ENCODE measurements at regions not wholly inside any gene's neighbourhood (a gene's known extent, or its start where the extent isn't known, plus 50 kb on each side); places are given as distances from the start of the nearest gene placed in this dataset.
"Not testable (repeated sequence)": the region's sequence is repeated elsewhere in the genome, so short reads cannot be mapped to it uniquely, and the experiment has no call there.

GRCh38 chr10:121339114-121339513 lies 259.1 kb downstream of the FGFR2 start:
- no peak for DNase-seq

- no peak for DNase-seq
Measured at GRCh38 chr10:121340271-121340831, 257.9 kb downstream of the FGFR2 start.

GRCh38 chr10:121351540-121351939 lies 246.7 kb downstream of the FGFR2 start:
- DNase-seq: no peak

- no peak for DNase-seq
Measured at GRCh38 chr10:121352231-121352855, 245.9 kb downstream of the FGFR2 start.

- DNase-seq: no peak
Measured at GRCh38 chr10:121355161-121355560, 243.1 kb downstream of the FGFR2 start.

- DNase-seq: no peak
Measured at GRCh38 chr10:121356183-121356582, 242.1 kb downstream of the FGFR2 start.

- DNase-seq: no peak
Measured at GRCh38 chr10:121357401-121357800, 240.8 kb downstream of the FGFR2 start.

GRCh38 chr10:121362026-121362425 lies 236.2 kb downstream of the FGFR2 start:
- DNase-seq: no peak

- DNase-seq: no peak
Measured at GRCh38 chr10:121365566-121365965, 232.7 kb downstream of the FGFR2 start.

GRCh38 chr10:121368347-121369025 lies 229.8 kb downstream of the FGFR2 start:
- DNase-seq: no peak

GRCh38 chr10:121369616-121370015 lies 228.6 kb downstream of the FGFR2 start:
- DNase-seq: no peak

- no peak for DNase-seq
Measured at GRCh38 chr10:121371836-121372235, 226.4 kb downstream of the FGFR2 start.

- no peak for DNase-seq
Measured at GRCh38 chr10:121373411-121373810, 224.8 kb downstream of the FGFR2 start.

GRCh38 chr10:121374121-121374520 lies 224.1 kb downstream of the FGFR2 start:
- no peak for DNase-seq

GRCh38 chr10:121375172-121375571 lies 223.1 kb downstream of the FGFR2 start:
- no peak for DNase-seq

GRCh38 chr10:121378251-121378801 lies 219.9 kb downstream of the FGFR2 start:
- DNase-seq: no peak

GRCh38 chr10:121379013-121379412 lies 219.2 kb downstream of the FGFR2 start:
- no peak for DNase-seq

- DNase-seq: no peak
Measured at GRCh38 chr10:121380211-121380610, 218.0 kb downstream of the FGFR2 start.

- DNase-seq: not testable (repeated sequence)
Measured at GRCh38 chr10:121382029-121382520, 216.2 kb downstream of the FGFR2 start.

- DNase-seq: no peak
Measured at GRCh38 chr10:121385136-121385535, 213.1 kb downstream of the FGFR2 start.

GRCh38 chr10:121392657-121393056 lies 205.6 kb downstream of the FGFR2 start:
- DNase-seq: no peak

- DNase-seq: no peak
Measured at GRCh38 chr10:121393522-121393921, 204.7 kb downstream of the FGFR2 start.

- DNase-seq: not testable (repeated sequence)
Measured at GRCh38 chr10:121400507-121400906, 197.7 kb downstream of the FGFR2 start.

GRCh38 chr10:121403527-121403926 lies 194.7 kb downstream of the FGFR2 start:
- DNase-seq: no peak

Measured in NCI-H1694 treated with DMSO at 0.1 percent for 48 hours (cell line).